ENCODE measurements at regions not wholly inside any gene's neighbourhood (a gene's known extent, or its start where the extent isn't known, plus 50 kb on each side); places are given as distances from the start of the nearest gene placed in this dataset.
"Not testable (repeated sequence)": the region's sequence is repeated elsewhere in the genome, so short reads cannot be mapped to it uniquely, and the experiment has no call there.

DNA sequence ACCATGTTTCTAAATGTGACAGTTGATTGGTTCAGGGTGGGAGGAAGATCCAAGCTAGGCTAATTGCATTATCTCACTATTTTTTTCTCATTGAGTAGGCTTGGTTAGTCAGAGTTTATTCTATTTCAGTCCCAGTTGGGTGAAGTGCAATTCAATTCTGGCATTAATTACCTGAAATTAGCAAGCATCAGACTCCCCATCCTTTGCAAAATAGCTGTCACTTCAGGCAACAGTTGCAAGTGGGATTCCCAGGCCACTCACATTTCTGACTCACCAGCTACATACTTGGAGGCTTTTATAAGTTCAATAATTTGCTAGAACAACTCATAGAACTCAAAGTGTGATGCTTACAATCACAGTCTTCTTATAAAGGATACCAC lies 155.8 kb upstream of the HAND2 start:
- no peak for DNase-seq

DNA sequence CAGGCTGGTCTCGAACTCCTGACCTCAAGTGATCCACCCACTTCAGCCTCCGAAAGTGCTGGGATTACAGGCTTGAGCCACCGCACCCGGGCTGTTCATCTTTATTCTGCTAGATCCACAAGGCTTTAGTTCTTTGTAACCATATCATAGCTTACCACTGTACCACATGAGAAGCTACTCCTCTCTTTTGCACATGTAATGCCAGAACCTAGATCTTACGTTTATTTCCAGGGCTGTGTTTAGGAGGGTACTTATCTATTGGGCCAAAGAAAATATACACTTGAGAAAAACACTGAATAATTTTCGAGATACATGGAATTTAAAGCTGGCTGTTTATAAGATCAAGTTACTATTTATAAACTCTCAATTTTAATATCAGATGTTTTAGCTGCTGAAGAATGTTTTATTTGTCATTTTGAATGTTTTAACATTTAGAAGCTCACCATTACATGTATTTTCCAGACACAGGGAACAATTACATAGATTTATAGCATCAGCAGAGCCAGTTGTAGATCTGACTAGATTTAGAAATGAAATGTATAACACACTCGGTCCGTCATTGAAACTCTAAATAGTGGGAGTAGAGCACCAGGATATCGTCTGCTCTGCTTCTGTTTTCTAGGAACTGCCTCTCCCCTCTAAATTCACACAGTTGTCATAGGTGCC lies 155.3 kb upstream of the HAND2 start:
- no peak for DNase-seq

DNA sequence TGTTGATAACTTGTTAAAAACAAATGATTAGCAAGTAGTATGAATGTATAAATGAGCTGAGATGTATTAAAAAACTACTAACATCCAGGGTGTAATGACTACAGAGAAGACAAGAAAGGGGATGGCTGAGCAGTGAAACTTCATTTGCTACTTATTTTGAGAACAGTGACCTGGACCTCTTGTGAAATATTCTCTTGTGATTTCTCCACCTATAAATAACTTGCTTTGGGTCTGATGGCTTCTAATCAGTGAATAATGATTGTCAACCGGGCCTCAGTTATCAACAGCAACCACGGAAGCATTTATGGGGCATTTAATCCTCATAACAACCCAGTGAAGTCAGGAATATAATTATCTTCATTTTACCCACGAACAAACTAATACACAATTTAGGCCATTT lies 154.2 kb upstream of the HAND2 start:
- DNase-seq: no peak

DNA sequence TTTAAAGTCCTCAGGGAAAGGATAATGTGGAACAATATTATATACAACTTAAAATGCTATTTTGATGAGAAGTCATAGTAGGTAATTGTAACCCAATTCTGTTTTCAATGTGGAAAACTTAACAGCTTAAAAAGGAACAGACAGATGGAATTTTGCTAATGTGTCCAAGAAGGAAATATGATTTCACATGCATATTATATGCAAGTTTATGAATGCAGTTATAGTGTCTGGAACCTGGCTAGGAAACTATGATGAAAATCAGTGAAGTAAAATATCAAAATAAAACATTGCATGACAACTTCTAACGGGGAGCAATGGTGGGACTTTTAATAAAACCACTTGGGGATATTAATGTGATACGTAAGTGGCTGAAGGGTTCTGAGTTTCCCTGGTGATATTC lies 152.6 kb upstream of the HAND2 start:
- no peak for DNase-seq

DNA sequence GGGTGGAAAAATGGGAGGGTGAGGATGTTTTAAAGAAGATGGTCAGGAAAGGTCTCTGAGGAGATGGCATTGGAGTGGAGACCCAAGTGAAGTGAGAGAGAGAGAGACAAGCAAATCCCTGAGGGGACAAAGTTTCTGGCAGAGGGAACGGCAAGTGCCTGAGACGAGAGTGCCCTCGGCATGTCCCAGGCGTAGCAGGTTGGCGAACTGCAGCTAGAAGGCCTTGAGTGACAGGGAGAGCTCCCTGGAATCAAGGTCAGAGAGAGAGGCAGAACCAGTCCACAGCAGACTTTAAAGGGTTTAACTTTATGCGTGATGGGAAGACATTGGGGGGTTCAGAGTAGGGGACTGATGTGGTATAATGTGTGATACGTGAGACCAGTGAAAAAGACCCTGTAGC lies 150.2 kb upstream of the HAND2 start:
- no peak for DNase-seq

DNA sequence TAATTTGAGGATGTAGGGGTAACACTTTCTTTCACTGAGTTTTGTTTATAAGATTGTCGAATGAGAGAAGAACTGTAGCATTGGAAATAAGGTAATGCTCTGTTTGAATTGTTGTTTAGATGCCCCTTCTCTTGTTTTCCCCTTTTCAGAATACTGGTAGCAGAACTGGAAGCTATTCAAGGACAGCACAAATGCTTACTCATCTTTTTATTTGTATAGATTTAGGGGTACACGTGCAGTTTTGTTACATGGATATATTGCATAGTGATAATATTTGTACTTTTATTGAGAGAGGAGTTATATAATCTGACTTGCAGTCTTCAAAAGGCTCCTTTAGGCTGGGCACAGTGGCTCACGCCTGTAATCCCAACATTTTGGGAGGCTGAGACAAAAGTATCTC lies 145.4 kb upstream of the HAND2 start:
- no peak for DNase-seq

DNA sequence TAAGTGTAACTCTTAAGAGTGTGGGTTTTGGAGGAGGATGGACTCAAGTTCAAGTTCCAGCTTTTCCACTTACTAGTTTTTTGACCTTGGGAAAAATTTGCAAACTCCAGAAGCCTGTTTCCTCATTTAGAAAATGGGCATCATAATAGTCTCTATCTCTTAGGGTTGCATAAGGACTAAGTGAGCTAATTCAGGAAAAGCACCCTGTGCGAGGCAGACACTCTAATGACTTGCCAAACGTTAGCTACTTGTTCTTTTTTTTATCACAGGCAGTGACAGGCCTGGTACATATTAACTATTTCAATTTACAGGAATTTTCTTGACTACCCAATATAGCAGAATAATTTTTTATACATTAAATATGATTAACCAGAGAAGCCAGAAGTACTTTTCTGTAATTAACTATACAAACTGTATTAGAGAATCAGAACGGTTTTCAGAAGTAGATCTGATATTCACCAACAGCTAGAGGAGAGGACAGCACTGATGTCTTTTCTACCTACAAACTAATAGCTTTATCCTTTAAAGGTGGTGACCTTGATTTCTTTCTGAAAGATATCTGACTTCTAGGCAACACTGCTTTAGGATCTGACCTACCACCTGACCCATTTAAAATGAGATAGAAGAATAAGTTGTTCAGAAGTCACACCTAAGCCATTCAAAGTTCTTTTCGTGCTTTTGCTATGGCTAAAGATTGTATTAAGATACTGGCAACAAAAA lies 139.6 kb upstream of the HAND2 start:
- DNase-seq: no peak

DNA sequence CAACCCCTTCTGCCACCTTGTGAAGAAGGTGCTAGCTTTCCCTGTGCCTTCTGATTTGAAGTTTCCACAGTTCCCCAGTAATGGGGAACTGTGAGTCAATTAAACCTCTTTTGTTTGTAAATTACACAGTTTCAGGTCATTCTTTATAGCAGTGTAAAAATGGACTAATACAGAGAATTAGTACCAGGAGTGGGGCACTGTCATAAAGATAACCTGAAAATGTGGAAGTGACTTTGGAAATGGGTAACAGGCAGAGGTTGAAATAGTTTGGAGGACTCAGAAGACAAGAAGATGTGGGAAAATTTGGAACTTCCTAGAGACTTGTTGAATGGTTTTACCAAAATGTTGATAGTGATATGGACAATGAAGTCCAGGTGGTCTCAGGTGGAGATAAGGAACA lies 131.0 kb upstream of the HAND2 start:
- no peak for DNase-seq

DNA sequence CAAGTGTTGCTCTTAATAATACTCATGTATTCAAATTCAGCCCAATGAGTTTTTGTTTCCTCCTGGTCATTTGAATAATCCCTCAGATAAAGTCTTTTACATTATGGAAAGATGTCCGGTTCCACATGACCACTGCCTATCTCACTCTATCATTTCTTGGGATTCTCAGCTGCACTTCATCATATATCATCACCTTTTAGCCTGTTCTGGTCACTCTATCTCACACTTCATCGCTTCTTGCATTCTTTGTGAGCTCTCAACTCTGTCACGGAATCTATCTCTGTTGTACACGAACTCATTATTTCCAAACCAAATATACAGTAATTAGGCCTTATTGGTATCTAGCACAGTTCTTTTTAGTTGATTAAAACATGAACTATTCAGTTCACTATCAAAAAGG lies 126.9 kb upstream of the HAND2 start:
- no peak for DNase-seq

DNA sequence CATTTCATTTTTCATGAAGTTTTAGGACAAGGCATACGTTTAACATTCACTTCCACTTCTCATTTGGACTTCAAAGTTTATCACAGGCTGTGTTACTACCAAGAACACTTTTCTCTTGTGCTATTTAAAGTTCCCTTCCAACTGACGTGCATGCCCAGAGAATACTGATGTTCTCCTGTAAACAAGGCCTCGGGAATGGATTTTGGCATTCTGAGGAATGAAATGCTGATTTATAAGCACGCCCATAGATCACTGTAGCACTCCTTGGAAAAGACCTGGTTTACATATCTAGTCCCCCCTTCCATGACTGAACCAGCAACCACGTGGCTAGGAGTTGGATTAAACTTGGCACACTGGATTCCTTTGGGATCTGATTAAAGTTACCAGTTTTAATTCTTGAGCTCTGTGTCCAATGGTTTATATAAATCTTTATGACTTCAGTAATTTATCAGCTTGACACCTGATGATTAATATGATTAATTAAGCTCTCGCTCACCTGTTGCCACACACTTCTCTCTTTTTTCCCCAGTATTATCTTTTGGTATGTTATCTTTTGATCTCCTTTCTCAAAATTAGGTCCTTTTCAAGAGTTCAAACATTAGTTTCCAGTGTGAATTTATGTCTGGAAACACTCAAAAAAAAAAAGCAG lies 122.4 kb upstream of the HAND2 start:
- DNase-seq: no peak

DNA sequence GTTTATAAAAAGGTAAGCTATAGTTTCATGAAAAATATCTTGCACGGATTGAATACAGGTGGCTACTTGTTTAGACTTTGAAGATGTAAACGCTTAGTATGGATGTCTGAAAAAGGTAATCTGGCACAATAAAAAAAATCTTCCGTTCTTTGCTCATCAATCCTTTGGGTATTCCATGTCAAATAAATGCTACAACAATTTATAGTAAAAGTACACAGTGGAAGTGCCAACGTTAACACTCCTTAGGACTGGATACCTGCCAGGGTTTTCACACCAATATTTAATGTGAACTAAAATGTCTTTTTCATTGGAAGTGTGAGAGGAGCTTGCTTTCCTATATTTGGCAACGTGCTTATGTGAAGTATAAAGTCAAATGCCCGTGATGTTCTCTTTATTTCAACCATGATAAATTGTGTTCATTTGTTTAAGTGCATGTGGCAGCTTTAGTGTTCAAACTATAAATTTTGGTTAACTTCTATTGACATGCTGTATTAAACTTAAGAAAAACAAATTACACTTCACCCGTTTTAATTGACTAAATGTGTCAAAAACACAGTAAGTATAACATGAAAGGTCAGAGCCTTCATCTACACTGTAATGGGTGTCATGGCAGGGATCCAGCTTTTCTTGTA lies 121.7 kb upstream of the HAND2 start:
- DNase-seq: no peak

DNA sequence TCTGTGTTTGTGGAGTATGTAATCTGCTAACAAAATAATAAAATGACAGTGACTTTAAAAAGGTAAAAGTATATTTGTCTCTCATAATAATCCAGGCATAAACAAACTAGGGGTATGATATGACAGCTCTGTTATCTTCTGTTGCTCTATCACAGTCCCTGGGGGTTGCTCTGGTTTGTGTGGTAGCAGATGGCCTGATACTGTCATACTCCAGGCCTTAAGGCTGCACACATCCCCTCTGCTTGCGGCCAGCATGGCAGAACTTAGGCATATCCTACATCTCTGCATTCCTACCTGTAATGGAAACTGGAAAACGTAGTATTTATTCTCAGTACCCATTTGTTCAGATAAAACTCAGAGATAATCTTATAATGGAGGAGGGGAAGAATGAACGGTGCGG lies 117.9 kb upstream of the HAND2 start:
- peak; percentile 1 to 54 for DNase-seq

DNA sequence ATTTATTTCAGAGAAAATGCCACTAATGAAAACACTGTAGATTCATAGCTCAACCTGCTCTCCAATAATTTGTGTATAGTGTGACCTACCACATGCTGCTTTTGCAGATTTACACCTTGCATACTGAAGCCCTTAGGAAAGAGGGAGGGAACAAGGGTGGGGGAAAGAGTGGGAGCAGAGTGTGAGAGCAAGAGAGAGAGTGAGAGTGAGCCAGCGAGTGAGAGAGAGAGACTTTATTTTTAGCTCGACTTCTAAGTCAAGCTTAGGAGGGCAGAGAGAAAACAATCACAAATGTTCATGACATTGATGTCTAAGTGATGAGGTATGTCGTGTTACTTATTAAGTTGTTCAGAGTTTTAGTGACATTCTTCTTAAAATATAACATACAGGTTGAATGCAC lies 112.5 kb upstream of the HAND2 start:
- DNase-seq: no peak

DNA sequence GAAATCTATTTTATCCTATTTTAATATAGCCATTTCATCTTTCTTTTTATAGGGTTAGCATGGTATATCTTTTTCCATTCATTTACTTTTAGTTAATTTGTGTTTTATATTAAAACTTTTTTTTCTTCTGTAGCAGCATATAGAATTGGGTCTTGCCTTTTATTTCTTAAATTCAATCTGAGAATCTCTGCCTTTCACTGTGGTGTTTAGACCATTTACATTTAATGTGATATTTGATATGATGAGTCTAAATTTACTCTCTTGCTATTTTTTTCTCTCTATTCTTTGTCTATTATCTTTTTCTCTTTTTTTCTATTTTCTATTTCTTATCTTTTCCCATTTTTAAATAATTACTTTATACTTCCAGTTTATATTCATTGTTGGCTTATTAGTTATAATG lies 105.4 kb upstream of the HAND2 start:
- DNase-seq: no peak

DNA sequence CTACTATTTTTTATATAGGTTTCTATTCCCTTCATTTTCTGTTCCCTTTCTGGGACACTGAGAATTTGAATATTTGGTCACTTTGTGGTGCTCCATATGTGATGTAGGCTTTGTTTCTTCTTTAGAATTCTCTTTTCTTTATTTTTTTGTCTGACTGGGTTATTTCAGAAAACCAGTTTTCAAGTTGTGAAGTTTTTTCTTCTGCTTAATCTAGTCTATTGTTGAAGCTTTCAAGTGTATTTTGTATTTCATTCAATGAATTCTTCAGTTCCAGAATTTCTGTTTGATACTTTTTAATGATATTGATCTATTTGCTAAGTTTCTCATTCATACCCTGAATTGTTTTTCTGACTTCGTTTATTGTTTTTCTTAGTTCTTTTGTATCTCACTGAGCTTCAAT lies 96.2 kb upstream of the HAND2 start:
- DNase-seq: no peak

DNA sequence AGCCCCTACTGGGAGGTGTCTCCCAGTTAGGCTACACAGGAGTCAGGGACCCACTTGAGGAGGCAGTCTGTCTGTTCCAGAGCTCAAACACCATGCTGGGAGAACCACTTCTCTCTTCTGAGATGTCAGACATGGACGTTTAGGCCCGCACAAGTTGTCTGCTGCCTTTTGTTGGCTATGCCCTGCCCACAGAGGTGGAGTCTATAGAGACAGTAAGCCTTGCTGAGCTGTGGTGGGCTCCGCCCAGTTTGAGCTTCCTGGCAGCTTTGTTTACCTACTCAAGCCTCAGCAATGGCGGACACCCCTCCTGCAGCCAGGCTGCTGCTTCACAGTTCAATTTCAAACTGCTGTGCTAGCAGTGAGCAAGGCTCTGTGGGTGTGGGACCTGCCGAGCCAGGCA lies 88.6 kb upstream of the HAND2 start:
- not testable (repeated sequence) for DNase-seq

DNA sequence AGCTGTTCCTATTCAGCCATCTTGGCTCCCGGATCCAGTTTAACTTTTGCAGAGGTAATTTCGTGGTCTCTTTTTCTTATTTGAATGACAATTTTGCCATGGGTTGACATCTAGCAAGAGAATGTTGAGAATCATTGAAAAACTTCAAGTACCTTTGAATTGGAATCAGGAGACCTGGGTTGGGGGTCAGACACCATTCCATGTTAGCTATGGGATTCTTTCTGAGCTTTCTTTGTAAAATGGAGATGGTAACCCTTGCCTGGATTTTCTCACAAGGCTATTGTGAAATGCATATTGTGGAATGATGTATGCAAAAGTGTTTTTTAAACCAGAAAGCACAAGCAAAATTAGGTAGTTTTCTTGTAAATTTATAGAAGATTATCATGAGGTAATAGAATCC lies 79.1 kb upstream of the HAND2 start:
- no peak for DNase-seq

DNA sequence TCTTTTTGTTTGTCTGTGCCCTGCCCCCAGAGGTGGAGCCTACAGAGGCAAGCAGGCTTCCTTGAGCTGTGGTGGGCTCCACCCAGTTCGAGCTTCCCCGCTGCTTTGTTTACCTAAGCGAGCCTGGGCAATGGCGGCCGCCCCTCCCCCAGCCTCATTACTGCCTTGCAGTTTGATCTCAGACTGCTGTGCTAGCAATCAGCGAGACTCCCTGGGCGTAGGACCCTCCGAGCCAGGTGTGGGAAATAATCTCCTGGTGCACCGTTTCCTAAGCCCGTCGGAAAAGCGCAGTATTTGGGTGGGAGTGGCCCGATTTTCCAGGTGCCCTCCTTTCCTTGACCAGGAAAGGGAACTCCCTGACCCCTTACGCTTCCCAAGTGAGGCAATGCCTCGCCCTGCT lies 78.6 kb upstream of the HAND2 start:
- DNase-seq: not testable (repeated sequence)

DNA sequence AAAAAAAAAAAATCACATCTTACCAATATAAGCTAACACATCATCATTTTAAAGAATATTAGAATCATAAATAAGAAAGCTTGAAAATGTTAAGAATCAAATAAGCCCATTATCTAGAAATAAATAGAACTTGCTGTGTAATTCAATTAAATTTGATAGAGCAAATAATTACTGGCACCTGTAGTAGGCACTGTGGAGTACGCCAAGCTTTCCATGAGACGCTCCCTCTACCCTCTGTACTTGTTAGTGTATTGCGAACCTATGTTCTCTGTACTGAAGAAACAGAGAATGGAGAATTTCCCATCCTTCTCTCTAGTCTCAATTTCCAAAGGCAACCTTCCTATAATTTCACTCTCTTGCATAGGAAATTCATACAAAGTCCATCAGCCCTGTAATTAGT lies 61.7 kb upstream of the HAND2 start:
- DNase-seq: no peak

DNA sequence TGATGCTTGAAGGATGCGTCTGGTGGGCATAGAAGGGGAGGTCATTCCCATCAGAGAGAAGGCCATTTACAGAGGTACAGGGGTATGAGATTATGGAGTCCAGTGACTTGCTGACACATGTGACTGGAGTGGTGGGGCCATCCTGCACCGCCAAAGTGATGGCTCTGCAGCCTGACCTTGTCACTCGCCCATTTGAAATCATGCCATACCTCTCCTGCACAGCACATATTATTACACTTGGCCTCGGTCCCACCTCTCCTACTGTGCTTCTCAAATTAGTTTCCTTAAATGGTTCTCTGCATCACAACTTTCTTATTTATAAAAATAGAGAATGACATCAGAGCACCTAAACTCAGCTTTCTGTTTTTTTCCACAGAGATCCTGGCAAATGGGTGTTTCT lies 60.7 kb upstream of the HAND2 start:
- no peak for DNase-seq

DNA sequence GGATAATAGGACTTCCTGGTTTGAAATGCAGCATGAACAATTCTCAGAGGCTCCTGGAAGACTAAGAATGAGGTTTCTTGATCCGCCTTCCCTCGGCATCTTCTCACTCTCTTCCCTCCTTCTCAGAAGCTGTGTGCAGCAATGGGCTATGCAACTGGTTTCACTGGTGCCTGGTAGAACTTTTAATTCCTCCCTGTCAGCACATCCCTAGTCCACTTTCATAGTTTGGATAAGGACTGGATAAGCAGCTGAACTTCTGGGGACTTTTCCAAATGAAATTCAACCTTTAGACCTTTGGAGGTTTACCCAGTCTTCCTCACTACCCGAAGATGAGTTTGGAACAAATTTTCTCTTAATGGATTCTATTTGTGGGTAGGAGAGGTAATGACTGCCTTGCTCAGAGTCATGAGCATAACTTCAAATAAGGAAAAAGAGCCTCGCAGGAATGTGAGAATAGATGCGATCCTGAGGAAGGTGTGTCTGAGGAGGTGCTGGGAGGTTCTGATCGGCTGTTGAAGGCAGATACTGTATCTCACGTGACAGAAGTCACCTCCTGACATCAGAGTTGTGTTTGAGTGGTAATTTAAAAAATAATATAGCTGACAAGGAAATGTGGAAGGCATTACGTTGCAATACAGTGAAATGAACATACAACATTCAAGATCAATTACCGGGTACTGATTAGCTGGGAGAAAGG lies 56.0 kb upstream of the HAND2 start:
- no peak for DNase-seq

DNA sequence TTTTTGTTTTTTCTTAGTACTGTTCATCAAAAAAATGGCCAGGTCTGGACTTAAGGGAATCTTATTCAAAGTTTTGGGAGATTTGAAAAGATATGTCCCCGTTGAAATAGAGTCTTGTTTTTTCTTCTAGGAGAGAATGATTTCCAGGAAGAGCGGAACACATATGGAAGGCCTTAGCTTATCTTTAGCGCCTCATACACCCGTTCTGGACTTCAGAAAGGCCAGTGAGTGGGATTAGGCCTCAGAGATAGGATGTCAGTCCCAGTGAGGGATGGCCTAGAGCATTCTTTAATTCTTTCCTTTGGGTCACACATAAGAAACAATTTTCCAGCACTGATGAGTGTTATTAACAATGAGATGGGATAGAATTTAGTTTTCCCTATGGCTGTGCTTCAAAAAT lies 54.5 kb upstream of the HAND2 start:
- DNase-seq: no peak
